T-helper 1 cell treated with Interleukin-12 subunit alpha and Interleukin-12 subunit beta and Interleukin-4 antibody, amounts not matched to agents 30 μg/mL and 1 μg/mL, for 36 hours (primary cell): ENCODE measurements at regions not wholly inside any gene's neighbourhood (a gene's known extent, or its start where the extent isn't known, plus 50 kb on each side); places are given as distances from the start of the nearest gene placed in this dataset.

Experiments
- H3K27ac Mint-ChIP-seq: one replicate; pipeline ENCODE4 v1.8.0; 2021; ENCODE audit warnings: mild to moderate bottlenecking, mixed read lengths
- H3K27me3 Mint-ChIP-seq: one replicate; pipeline ENCODE4 v1.8.0; 2021; ENCODE audit warnings: low read depth, mixed read lengths
- H3K36me3 Mint-ChIP-seq: one replicate; pipeline ENCODE4 v1.8.0; 2021; ENCODE audit warnings: low read depth, mixed read lengths
- H3K4me1 Mint-ChIP-seq: one replicate; pipeline ENCODE4 v1.8.0; 2021; ENCODE audit warnings: low read depth, mixed read lengths
- H3K4me3 Mint-ChIP-seq: one replicate; pipeline ENCODE4 v1.8.0; 2021; ENCODE audit warnings: mild to moderate bottlenecking, moderate library complexity, mixed read lengths
- H3K9me3 Mint-ChIP-seq: one replicate; pipeline ENCODE4 v1.8.0; 2021; ENCODE audit warnings: mixed read lengths

DNA sequence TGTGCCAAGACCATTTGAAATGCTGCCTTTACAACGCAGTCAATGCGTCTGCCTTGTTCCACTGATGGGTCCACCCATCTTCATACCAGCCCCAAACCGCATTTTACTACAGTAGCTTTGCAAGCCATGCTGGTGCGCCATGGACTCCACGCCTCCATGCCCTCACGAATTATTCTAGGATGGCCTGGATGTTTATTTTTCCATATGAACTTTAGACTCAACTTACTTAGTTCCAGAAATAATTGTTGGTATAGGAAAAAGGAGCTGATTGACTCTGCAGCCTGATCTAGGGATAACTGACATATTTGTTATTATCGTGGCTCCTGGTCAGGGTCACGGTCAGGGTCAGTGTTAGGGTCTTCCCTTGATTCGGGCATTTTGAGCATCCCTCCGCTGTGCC, 70.0 kb upstream of the ZNF469 start:
- Mint-ChIP-seq H3K27me3 (no peaks in the 10 kb centered on the region), H3K4me1 (no peaks in the 10 kb centered on the region), H3K9me3 (peaks cover 10% of the 10 kb centered on the region), H3K36me3 (no peaks in the 10 kb centered on the region), H3K27ac (no peak overlapping the region), H3K4me3 (no peak overlapping the region)

DNA sequence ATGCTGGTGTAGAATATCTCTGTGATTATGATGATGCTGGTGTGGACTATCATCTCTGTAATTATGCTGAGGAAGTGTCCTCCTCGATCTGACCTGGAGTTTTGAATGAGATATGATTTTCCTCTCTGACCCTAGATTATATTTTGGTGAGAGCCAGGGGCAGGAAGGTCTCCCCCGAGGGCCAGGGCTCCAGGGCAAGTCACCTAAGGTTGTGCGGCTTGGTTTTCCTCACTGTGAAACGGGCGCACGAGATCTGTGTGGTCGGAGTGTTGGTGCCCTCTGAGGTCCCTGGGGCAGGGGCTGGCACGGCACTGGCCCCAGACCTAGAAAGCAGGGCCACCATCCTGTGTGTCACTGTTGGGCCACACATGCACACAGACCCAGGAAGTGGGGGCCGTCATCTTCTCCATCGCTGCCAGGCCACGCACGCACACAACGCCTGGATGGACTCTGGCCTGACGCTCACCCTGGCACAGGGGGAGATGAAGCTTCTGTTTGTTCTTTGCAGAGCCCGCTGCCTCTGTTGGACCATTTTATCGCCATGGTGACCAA, 67.7 kb upstream of the ZNF469 start:
- H3K4me3 Mint-ChIP-seq, result no peak overlapping the region
- no peaks in the 10 kb centered on the region for H3K4me1 Mint-ChIP-seq
- no peak overlapping the region for H3K27ac Mint-ChIP-seq
- no peaks in the 10 kb centered on the region for H3K36me3 Mint-ChIP-seq
- peaks cover 10% of the 10 kb centered on the region for H3K9me3 Mint-ChIP-seq
- no peaks in the 10 kb centered on the region for H3K27me3 Mint-ChIP-seq

DNA sequence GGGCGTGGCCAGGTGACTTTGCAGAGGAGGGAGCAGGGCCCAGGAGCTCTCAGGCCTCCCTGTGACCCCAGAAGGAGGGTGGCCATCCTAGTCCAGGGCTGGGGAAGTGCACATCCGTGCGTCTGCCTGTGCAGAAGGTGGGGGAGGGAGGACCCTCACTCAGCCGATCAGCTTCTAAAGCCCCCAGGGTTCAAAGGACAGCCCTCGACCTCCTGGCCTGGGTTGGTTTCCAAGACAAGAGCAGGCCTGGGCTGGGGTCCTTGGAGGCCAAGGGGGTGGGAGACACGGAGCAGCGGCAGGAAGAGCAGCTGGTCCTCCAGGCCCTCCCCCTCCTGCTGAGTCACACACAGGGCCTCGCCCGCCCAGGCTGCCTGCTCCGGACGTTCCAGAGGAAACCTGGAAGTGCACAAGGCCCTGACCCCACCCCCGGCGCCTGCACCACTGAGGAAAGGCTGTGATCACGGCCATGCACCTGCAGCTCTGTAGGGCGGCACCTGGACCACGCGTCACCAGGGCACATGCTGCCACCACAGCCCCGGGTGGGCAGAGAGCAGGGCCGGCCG, 67.1 kb upstream of the ZNF469 start:
- Mint-ChIP-seq H3K27me3 (no peaks in the 10 kb centered on the region), H3K9me3 (peaks cover 11% of the 10 kb centered on the region), H3K27ac (no peak overlapping the region), H3K36me3 (no peaks in the 10 kb centered on the region), H3K4me1 (no peaks in the 10 kb centered on the region), H3K4me3 (no peak overlapping the region)

DNA sequence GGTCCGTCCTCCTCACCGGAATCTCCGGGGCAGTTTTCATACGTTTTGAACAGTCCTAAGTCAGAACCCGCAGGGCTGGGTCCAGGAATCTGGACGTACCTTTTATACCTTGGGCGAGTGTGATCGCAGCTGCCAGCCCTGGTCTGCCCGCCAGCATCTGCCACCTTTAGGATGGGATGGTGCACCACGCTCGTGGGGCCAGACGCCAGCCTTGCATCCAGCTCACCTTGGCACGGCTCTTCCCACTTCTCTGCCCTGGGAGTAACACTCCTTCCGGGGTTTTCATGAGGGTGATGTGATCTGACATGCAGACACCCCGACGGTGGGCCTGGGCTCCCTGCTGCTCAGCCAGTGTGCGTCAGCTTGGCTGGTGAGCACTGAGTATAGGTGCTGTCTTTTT, 66.6 kb upstream of the ZNF469 start:
- no peaks in the 10 kb centered on the region for H3K27me3 Mint-ChIP-seq
- no peak overlapping the region for H3K27ac Mint-ChIP-seq
- H3K4me3 Mint-ChIP-seq, result no peak overlapping the region
- no peaks in the 10 kb centered on the region for H3K4me1 Mint-ChIP-seq
- no peaks in the 10 kb centered on the region for H3K36me3 Mint-ChIP-seq
- peaks cover 13% of the 10 kb centered on the region for H3K9me3 Mint-ChIP-seq

DNA sequence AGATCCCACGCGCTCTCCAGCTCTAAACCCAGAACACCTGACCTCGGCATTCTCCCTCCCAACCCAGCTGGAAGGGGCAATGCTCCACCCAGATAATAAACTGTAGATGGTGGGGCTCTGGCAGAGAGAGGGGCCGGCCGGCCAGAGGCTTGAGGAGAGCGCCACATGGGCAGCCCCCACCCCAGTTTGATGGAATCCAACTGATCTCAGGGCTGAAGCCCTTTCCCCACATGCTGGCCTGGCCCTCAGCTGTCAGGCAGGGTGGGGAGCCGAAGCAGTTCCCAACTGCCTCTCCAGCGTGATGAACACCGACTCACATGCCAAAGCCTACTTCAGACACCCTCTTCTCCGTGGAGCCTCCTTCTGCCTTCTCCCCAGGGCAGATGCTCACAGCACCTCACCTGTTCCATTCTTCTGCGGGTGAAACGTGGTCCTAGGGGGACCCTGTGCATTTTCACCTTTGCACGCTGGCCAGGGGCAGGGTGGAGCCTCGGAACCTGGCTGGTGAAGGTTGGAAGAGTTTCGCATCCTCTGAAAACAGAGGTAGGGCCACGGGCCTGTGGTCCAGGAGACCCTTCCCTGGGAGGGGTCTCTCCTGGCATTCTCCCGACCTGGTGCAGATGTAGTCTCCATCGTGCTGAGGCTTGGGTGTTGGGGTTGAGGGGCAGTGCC, 65.7 kb upstream of the ZNF469 start:
- H3K9me3 Mint-ChIP-seq, result peaks cover 11% of the 10 kb centered on the region
- no peaks in the 10 kb centered on the region for H3K4me1 Mint-ChIP-seq
- no peaks in the 10 kb centered on the region for H3K27me3 Mint-ChIP-seq
- H3K27ac Mint-ChIP-seq, result no peak overlapping the region
- no peak overlapping the region for H3K4me3 Mint-ChIP-seq
- no peaks in the 10 kb centered on the region for H3K36me3 Mint-ChIP-seq

DNA sequence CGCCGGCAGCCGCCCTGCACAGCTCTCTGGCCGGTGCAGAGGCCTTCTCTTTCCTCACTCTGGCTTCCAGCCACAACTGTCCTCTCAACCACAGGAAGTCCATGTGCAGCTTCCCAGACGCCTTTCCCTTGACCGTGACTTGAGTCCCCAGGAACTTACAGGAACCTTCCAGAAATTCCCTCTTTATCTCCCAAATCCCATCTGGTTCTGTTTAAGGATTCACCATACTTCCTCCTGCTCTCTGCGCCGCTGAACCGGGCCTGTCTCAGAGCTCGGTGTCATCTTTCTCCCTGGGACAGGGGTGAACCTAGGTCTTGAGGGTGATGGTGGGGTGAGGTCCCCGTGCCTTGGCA, 65.2 kb upstream of the ZNF469 start:
- Mint-ChIP-seq H3K36me3 (no peaks in the 10 kb centered on the region), H3K4me3 (no peak overlapping the region), H3K4me1 (no peaks in the 10 kb centered on the region), H3K27me3 (no peaks in the 10 kb centered on the region), H3K9me3 (peaks cover 6% of the 10 kb centered on the region), H3K27ac (no peak overlapping the region)

DNA sequence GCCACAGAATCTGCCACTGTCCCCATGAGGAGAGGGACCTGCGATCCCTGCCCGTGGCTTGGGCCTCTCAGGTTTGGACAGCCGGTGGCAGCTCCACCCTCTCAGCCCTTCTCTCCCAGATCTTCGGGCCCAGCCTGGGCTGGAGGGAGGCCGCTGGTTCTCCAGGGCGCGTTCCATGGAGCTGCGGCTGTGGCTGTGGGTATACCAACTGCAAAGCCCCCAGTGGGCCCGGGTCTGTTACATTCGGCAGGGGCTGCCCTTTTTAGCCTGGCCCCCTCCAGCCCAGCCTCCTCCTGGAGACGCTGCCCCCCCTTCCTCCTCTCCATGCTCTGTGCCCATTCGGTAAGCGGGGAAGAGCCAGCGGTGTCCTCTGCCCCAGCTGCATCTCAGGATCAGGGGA, 64.7 kb upstream of the ZNF469 start:
- Mint-ChIP-seq H3K36me3 (no peaks in the 10 kb centered on the region), H3K27me3 (no peaks in the 10 kb centered on the region), H3K4me3 (no peak overlapping the region), H3K4me1 (no peaks in the 10 kb centered on the region), H3K27ac (no peak overlapping the region), H3K9me3 (peaks cover 5% of the 10 kb centered on the region)

DNA sequence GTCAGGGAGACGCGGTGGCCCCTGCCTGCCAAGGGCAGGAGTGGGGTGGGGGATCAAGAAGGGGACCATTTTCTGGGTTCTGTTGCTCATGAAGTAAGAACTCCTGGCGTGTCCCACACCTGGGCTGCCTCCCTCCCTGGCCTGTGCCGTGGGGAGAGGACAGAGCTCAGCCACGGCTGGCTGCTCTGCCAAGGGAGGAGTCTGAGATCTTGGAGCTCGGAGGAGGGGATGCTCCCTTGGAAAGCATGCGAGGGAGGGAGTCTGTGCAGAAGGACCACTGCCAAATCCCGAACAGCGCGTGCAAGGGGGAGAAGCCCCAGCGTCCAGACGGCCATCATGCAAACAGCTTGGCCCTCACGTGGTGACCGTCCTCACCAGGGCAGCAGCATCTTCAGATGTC, 64.2 kb upstream of the ZNF469 start:
- Mint-ChIP-seq H3K9me3 (peaks cover 5% of the 10 kb centered on the region), H3K27ac (no peak overlapping the region), H3K27me3 (no peaks in the 10 kb centered on the region), H3K4me1 (no peaks in the 10 kb centered on the region), H3K36me3 (no peaks in the 10 kb centered on the region), H3K4me3 (no peak overlapping the region)

DNA sequence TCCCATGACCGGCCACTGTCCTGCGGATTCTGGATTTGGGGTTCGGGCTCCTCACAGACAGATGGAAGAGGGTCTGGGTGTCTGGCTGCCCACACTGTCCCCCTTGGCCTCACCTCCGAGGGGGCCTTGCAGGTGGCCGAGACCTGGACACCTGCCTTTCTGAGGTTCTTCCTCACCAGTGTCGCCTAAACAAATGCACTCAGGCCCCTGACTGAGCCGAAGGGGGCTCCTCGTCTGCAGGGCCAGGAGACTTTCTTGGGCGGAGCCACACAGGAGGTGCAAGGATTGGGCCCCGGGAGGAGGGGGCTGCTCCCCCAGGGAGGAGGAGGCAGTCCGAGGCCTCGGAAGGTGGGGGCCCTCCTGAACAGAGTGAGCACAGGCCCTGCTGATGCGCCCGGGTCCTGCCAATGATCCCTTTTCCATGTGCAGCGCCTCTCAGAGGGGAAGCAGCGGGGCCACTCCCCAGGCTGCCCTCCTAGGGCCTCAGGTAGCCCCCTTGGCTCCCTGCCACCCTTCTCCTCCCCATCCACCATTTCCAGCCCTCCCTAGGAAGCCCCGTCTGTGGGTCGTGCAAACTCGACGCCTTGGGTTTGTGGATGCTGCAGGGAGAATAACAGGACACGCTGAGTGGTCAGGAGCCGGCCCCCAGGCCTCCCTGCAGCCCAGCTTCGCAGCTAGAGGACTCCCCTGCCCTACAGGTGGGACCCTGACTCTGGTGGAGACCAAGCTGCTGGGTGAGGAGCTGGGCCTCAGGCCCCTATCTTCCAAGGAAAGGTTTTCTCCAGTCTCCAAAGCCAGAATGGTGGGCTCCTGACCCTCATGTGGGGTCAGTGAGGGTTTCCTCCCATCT, 63.4 kb upstream of the ZNF469 start:
- H3K27me3 Mint-ChIP-seq, result no peaks in the 10 kb centered on the region
- no peaks in the 10 kb centered on the region for H3K4me1 Mint-ChIP-seq
- H3K27ac Mint-ChIP-seq, result no peak overlapping the region
- no peaks in the 10 kb centered on the region for H3K36me3 Mint-ChIP-seq
- H3K9me3 Mint-ChIP-seq, result peaks cover 5% of the 10 kb centered on the region
- H3K4me3 Mint-ChIP-seq, result no peak overlapping the region

DNA sequence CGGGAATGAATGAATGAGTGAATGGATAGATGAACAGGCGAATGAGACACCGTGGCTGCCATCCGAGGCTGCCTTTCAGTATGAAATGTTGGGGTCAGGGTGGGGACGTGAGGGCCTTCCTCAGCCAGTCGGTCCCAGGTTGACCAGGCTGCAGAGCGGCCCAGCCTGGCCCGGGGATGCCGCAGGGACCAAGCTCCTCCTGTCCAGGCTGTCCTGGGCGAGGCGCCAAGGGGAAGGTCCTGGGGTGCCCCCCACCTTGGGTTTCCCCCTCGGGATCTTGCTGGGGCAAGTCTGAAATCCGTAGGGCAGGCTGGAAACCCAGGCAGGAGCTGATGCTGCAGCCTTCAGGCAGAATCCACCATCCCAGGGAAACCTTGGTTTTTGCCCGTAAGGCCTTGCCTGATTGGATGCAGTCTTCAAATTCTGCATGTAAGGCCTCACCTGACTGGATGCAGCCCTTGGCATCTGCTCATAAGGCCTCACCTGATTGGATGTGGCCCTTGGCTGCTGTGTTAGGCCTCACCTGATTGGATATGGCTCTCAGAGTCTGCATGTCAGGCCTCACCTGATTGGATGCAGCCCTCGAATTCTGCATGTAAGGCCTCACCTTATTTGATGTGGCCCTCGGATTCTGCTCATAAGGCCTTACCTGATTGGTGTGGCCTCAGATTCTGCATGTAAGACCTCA, 61.7 kb upstream of the ZNF469 start:
- Mint-ChIP-seq H3K9me3 (peaks cover 5% of the 10 kb centered on the region), H3K4me1 (no peaks in the 10 kb centered on the region), H3K27me3 (no peaks in the 10 kb centered on the region), H3K4me3 (no peak overlapping the region), H3K36me3 (no peaks in the 10 kb centered on the region), H3K27ac (no peak overlapping the region)

DNA sequence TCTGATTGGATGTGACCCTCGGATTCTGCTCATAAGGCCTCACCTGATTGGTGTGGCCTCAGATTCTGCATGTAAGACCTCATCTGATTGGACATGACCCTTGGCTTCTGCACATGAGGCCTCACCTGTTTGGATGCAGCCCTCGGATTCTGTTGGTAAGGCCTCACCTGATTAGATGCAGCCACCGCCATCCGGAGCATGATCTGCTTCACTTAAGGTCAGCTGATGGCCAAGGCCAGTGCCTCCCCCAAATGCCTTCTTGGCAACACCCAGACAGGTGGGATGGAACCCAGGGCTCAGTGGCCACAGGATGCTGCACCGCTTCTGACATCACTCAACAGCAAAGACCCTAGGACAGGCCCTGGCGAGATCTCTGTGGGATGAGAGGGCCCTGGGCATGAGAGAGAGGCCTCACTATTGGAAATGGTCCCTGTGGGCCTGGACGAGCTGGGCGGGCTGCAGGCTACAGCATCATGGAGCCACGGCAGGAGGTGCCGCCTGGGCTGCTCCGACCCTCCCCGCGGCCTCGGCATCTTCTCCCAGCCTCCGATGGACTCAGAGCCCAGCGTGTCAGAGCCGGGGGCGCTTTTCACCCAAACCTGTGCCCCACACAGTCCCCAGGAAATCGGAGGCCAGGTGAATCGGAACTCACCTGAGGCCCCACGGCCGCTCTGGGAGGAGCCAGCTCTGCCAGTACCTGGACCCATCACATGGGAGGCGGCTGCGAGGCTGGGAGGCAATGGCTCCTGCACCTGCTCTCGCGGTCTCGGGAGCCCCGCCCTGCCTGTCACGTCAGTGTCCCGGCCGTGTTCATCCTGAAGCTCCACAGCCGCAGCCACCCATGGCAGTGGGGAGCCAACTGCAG, 60.9 kb upstream of the ZNF469 start:
- H3K4me3 Mint-ChIP-seq, result no peak overlapping the region
- no peak overlapping the region for H3K27ac Mint-ChIP-seq
- H3K4me1 Mint-ChIP-seq, result no peaks in the 10 kb centered on the region
- peaks cover 5% of the 10 kb centered on the region for H3K9me3 Mint-ChIP-seq
- no peaks in the 10 kb centered on the region for H3K27me3 Mint-ChIP-seq
- H3K36me3 Mint-ChIP-seq, result no peaks in the 10 kb centered on the region

DNA sequence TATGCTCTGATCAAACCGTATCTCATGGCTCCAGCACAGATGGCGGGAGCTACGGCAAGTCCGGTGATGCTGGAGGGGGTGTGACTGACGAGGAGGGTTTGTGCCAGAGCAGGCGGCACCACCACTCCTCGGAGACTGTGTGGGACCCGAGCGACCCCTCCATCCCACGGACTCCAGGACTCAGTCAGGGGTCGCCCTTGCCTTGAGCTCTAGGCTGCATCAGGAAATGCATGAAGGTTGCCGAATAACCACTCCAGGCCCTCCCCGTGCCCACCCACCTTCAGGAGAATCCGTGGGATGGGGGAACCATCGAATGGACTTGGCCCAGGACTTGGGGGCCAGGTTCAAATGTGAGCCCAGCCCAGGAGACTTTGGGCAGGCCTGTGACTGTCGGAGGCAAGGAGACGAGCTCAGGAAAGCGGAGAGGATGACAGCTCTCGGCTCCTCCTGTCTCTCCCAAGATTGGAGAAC, 60.2 kb upstream of the ZNF469 start:
- H3K36me3 Mint-ChIP-seq, result no peaks in the 10 kb centered on the region
- H3K27me3 Mint-ChIP-seq, result no peaks in the 10 kb centered on the region
- H3K9me3 Mint-ChIP-seq, result peaks cover 5% of the 10 kb centered on the region
- no peak overlapping the region for H3K27ac Mint-ChIP-seq
- no peaks in the 10 kb centered on the region for H3K4me1 Mint-ChIP-seq
- no peak overlapping the region for H3K4me3 Mint-ChIP-seq

DNA sequence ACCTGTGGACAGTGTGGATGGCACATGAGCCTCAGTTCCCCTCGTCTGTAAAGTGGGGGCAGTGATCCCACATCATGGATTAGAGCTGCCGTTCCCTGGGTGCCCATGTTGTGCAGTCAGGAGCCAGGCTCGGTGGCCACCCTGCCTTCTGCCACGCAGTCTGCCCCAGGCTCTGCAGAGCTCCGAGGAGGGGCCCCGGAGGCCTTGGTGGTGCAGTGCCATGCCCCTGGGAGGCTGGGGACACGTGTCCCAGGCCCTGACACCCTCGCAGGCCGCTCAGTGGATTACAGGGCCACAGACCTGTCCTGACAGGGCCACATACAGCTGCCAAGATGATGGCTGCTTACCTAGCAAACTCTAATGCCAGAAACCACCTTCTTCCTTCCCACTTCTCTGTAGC, 59.7 kb upstream of the ZNF469 start:
- H3K4me3 Mint-ChIP-seq, result no peak overlapping the region
- H3K4me1 Mint-ChIP-seq, result no peaks in the 10 kb centered on the region
- H3K27ac Mint-ChIP-seq, result no peak overlapping the region
- H3K9me3 Mint-ChIP-seq, result peaks cover 5% of the 10 kb centered on the region
- no peaks in the 10 kb centered on the region for H3K27me3 Mint-ChIP-seq
- H3K36me3 Mint-ChIP-seq, result no peaks in the 10 kb centered on the region
